Tibial nerve (tissue), 4 donors: ENCODE measurements at regions not wholly inside any gene's neighbourhood (a gene's known extent, or its start where the extent isn't known, plus 50 kb on each side); places are given as distances from the start of the nearest gene placed in this dataset.

Source experiments
- CTCF ChIP-seq, 5 experiments: fragments of 200-600 bp in 3 of 5; fragments of 450-650 bp in 2 of 5; sonication (generic) in 3 of 5; IDR thresholded peaks; one replicate each; pipeline ENCODE4 v1.5.1; 2016 to 2019; ENCODE audit warnings: antibody characterized with exemption in 5 of 5, mild to moderate bottlenecking in 3 of 5, moderate library complexity in 2 of 5
- EP300 ChIP-seq, 2 donors: sonication (generic); formaldehyde crosslinking; IDR thresholded peaks; one replicate each; pipeline ENCODE4 v1.6.1; 2017; ENCODE audit warnings: antibody characterized with exemption in 2 of 2, mild to moderate bottlenecking in 1 of 2
- POLR2A ChIP-seq, 2 donors: fragments of 450-650 bp; IDR thresholded peaks; one replicate each; pipeline ENCODE4 v1.6.1; 2017; ENCODE audit warnings: antibody characterized with exemption in 2 of 2, mild to moderate bottlenecking in 2 of 2, moderate library complexity in 2 of 2

- TF ChIP-seq CTCF (IDR thresholded peaks at IDR 0.05) (no peak), POLR2A (IDR thresholded peaks at IDR 0.05) (no peak), EP300 (IDR thresholded peaks at IDR 0.05) (no peak)
Measured at GRCh38 chr9:13744261-13744901, 464.9 kb upstream of the MPDZ start.
